SKM-1 (cell line): ENCODE measurements at regions not wholly inside any gene's neighbourhood (a gene's known extent, or its start where the extent isn't known, plus 50 kb on each side); places are given as distances from the start of the nearest gene placed in this dataset.
"Not testable (repeated sequence)": the region's sequence is repeated elsewhere in the genome, so short reads cannot be mapped to it uniquely, and the experiment has no call there.

Experiments used
- DNase-seq: peaks from one replicate; lab custom pipeline; 2025; ENCODE audit not compliant: unreplicated experiment; lab: John Stamatoyannopoulos, UW

- DNase-seq, result no peak
These were observed 85.1 kb downstream of the GNL3L start for GRCh38 chrX:54615109-54615508.

GRCh38 chrX:54633641-54634040 lies 103.6 kb downstream of the GNL3L start:
- DNase-seq, result no peak

DNA sequence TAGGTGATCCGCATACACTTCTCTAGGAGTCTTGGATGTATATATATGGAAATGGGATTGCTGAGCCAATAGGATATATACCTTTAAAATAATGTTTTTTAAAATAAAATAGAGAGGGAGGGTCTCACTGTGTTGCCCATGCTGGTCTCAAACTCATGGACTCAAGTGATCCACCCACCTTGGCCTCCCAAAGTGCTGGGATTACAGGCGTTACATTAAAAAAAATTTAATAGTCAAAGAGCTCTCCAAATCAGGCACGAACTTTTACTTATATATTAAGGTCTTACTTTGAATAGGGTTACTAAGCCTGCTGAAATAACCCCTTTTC lies 109.0 kb downstream of the GNL3L start:
- no peak for DNase-seq

- peak; percentile 80 for DNase-seq
These were observed 109.5 kb downstream of the GNL3L start for GRCh38 chrX:54639346-54640102.

DNA sequence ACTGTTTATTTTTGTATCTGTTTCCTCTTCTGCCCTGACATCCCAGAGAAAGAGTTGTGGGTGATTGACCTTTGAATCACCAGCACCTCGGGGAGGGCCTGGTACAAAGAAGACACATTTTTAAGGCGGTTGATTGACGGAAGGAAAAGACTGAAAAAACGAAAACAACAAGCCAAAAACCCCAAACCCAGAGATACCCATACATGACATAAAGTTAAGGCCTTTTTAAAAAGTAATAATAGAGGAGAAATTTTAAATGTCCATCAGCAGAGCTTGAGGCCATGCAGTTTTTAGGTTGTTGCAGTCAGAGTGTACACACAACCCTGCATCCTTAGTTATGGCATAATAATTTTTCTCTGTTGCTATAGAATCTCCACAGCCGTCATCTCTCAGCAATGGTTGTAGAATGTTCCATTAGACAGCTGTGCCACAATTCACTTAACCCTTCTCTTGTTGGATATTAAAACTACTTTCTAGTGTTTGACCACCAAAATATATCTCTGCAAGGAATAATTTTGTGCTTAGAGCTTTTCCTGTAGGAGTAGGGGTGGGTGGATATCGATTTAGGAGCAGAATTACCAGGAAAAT lies 110.2 kb downstream of the GNL3L start:
- no peak for DNase-seq

DNA sequence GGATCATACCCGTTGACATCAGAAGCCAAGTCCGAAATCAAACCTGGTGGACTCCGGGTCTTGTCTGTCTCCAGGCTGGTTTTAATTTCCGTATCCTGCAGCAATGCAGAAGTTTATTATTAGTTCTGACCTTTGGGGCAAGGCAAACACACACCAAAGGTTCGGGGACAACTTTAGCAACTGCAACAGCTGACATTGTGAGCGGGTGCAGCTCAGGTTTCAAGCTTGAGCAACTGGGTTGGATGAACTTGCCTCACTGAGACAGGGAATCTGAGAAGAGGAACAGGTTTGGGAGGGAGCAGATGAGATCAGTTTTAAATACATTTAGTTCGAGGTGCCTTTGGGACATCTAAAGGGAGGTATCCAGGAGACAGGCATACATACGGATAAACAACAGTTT lies 110.7 kb downstream of the GNL3L start:
- no peak for DNase-seq

DNA sequence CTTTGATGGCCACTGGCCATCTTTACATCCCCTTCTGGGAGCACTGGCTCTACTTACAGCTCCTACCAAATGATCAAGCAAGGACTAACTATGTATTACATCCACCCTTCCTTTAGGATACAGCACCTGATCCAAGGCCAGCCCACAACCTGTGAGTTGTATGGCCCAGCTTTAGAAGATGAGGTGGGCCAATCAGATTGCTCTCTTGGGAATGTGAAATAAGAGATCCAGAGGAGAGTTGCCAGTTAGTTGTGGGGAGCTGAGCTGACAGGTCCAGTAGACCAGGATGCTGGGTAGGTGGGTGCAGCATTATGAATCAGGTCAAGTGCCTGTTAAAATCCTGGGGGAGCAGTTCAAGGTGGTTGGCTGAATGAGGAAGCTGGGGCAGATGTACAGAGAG lies 111.5 kb downstream of the GNL3L start:
- DNase-seq, result no peak

- not testable (repeated sequence) for DNase-seq
These were observed 117.6 kb downstream of the GNL3L start for GRCh38 chrX:54647607-54648006.

DNA sequence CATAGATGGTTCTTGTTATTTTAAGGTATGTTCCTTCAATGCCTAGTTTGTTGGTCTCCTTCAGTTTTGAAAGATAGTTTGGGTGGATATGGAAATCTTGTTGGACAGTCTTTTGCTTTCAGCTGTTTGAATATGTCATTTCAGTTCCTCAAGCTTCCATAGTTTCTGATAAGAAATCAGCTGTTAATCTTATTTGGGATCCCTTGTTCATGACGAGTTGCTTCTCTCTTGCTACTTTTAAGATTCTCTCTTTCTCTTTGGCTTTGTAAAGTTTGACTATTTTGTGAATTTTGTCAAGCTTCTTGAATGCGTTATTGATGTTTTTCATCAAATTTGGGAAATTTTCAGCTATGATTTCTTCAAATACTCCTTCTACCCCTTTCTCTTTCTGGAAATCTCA lies 129.5 kb downstream of the GNL3L start:
- no peak for DNase-seq

DNA sequence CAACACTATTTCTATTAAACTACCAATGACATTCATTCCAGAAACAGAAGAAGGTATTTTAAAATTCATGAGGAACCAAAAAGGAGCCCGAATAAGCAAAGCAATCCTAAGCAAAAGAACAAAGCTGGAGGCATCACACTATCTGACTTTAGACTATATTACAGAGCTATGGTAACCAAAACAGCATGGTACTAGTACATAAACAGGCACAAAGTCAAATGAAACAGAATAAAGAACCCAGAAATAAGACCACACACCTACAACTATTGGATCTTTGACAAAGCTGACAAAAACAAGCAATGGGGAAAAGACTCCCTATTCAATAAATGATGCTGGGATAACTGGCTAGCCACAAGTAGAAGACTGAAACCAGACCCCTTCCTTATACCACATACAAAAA lies 122.3 kb downstream of the ITIH6 start:
- DNase-seq, result no peak

DNA sequence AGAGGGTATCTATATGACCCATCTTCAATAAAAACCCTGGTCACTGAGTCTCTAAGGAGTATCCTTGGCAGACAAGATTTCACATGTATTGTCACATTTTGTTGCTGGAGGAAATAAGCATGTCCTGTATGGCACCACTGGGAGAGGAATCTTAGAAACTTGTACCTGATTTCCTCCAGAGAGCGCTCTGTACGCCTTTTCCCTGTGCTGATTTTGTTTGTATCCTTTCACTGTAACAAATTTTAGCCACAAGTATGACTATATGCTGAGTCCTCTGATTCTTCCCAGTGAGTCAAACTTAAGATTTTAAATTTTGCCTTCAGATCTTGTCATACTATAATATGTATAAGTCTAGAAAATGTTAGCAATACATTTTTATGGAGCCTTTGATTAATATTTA lies 102.8 kb downstream of the ITIH6 start:
- no peak for DNase-seq

DNA sequence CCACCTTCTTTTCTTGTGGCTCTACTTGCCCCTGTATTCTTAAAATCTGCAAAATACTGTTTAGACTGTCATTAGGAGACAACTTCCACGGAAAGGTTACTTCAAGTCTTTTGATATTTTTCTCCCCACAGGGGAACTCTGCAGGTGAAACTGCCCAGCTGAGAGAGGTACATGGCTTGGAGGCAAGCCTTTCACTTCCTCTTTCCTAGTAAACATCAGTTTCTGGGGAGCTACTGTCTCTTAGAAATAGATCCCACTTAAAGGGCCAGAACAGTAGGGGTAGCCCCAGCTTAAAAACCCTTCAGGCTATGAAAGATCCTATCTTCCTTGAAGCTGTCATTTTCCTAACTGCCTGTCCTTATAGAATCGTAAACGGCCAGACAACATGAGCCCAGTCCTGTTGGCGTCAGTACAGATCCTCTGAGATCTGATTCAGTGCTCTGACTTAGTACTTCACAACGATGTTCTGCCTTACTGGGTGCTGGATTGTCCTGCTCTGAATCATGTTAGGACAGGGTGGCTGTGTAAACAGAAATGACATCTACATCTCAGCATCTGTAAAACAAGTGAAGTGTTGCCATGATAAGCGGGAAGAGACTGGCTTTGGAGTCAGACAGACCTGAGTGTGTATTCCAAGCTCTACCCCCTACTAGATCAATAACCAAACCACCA lies 102.1 kb downstream of the ITIH6 start:
- no peak for DNase-seq
